IgD-negative memory B cell (primary cell): ENCODE measurements at regions not wholly inside any gene's neighbourhood (a gene's known extent, or its start where the extent isn't known, plus 50 kb on each side); places are given as distances from the start of the nearest gene placed in this dataset.

ENCODE experiments used
- H3K27ac Mint-ChIP-seq, 3 donors: one replicate each; pipeline ENCODE4 v1.8.0; 2020 to 2022; ENCODE audit warnings: mild to moderate bottlenecking in 3 of 3, mixed read lengths in 3 of 3, moderate library complexity in 1 of 3
- H3K27me3 Mint-ChIP-seq: one replicate; pipeline ENCODE4 v1.8.0; 2021; ENCODE audit warnings: mixed read lengths
- H3K36me3 Mint-ChIP-seq: one replicate; pipeline ENCODE4 v1.8.0; 2020; ENCODE audit warnings: mild to moderate bottlenecking, mixed read lengths
- H3K4me1 Mint-ChIP-seq, 3 donors: one replicate each; pipeline ENCODE4 v1.8.0; 2020 to 2022; ENCODE audit warnings: mixed read lengths in 3 of 3, mild to moderate bottlenecking in 1 of 3
- H3K4me3 Mint-ChIP-seq, 4 donors: one replicate each; pipeline ENCODE4 v1.8.0; 2020 to 2022; ENCODE audit warnings: mild to moderate bottlenecking in 4 of 4, mixed read lengths in 4 of 4, moderate library complexity in 3 of 4
- H3K9me3 Mint-ChIP-seq, 3 donors: one replicate each; pipeline ENCODE4 v1.8.0; 2020 to 2021; ENCODE audit warnings: mixed read lengths in 3 of 3, mild to moderate bottlenecking in 1 of 3

DNA sequence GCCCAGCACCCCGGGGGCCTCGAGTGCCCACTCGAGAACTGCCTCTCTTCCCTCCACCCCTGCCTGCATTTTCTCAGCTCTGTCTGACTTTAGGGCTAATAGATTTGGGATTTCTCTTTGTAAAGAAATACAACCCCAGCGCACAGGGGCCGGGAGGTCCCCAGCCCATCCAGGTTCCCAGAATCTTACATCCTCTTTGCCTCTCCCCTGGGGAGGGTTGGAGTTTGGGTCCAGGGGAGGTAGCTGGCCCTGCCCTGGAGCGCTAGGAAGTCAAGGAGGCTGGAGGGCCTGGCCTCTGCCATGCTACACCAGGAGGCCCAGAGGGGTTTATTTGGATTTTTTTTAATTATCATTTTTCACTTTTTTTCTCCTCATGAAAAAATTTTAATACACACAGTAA is 65.7 kb upstream of the LMO1 start:
- Mint-ChIP-seq H3K27me3 (peaks cover 8% of the 10 kb centered on the region), H3K36me3 (peaks cover 2% of the 10 kb centered on the region), H3K9me3 (no peaks in the 10 kb centered on the region), H3K27ac (no peak overlapping the region), H3K4me3 (no peak overlapping the region), H3K4me1 (peaks cover 4 to 24% (median 6%) of the 10 kb centered on the region in 3 donors)

- no peak overlapping the region for H3K27ac Mint-ChIP-seq
- no peaks in the 10 kb centered on the region for H3K9me3 Mint-ChIP-seq
- H3K27me3 Mint-ChIP-seq: peaks cover 8% of the 10 kb centered on the region
- H3K36me3 Mint-ChIP-seq: peaks cover 2% of the 10 kb centered on the region
- H3K4me3 Mint-ChIP-seq: no peak overlapping the region
- H3K4me1 Mint-ChIP-seq: peaks cover 4 to 24% (median 6%) of the 10 kb centered on the region in 3 donors
Measured at GRCh38 chr11:8328848-8329330, 65.2 kb upstream of the LMO1 start.

DNA sequence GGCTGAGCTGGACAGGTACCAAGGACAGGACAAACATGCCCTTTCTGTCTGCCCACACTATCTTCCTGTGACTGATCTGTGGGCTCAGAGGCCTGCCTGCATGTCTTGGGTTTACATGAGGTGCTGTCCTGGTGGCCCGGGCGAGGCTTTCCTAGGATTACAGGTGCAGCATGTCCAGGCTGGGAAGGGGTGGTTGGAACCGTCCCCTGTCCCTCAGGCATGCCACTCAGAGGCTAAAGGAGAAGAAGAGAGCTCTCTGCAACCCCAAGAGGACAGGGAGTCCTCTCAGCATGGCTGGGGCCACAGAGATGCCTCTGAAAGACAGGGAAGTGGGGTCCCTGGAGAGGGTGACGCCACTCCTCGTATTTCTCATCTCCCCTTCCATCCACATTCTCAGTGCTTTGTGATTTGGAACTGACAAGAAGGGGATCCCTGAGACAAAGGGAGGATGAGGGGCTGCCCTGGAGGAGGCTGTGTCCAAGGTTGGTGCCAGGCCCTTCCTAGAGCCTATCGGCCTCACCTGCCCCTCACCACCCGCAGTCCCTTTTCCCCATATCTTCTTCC is 64.6 kb upstream of the LMO1 start:
- Mint-ChIP-seq H3K4me1 (peaks cover 4 to 24% (median 6%) of the 10 kb centered on the region in 3 donors), H3K4me3 (no peak overlapping the region), H3K27ac (no peak overlapping the region), H3K9me3 (no peaks in the 10 kb centered on the region), H3K27me3 (peaks cover 8% of the 10 kb centered on the region), H3K36me3 (peaks cover 2% of the 10 kb centered on the region)

DNA sequence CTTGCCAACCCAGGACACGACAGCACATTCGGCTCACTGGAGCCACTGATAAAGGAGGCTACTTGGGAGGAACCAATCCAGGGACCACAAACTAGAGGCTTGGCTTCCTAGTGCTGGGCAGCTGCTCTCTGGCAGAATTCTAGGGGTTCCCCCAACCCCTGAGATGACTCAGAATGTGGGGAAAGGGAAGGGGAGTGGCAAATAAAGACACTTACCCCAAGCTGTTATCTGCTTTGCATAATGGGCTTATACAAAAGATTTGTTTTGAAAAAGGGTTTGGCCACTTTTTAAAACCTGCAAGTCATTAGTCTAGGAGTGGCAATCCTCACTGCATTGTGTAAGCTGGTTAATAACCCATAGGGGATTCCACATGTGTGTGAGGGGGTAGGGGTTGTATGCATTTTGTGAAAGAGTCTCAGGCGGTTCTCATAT is 64.1 kb upstream of the LMO1 start:
- Mint-ChIP-seq H3K27ac (no peak overlapping the region), H3K36me3 (peaks cover 2% of the 10 kb centered on the region), H3K4me1 (peaks cover 4 to 23% (median 5%) of the 10 kb centered on the region in 3 donors)

GRCh38 chr11:8326337-8326736 is 62.7 kb upstream of the LMO1 start:
- peaks cover 9% of the 10 kb centered on the region for H3K27me3 Mint-ChIP-seq
- no peak overlapping the region for H3K27ac Mint-ChIP-seq
- peaks cover 3 to 11% (median 4%) of the 10 kb centered on the region in 3 donors for H3K4me1 Mint-ChIP-seq
- H3K36me3 Mint-ChIP-seq: peaks cover 2% of the 10 kb centered on the region
- H3K4me3 Mint-ChIP-seq: no peak overlapping the region
- no peaks in the 10 kb centered on the region for H3K9me3 Mint-ChIP-seq

More for the DNA sequence above, 64.1 kb upstream of the LMO1 start:
- H3K9me3 Mint-ChIP-seq: no peaks in the 10 kb centered on the region
- H3K27me3 Mint-ChIP-seq: peaks cover 8% of the 10 kb centered on the region
- no peak overlapping the region for H3K4me3 Mint-ChIP-seq

GRCh38 chr11:8325591-8326304 is 62.1 kb upstream of the LMO1 start:
- Mint-ChIP-seq H3K27me3 (peaks cover 9% of the 10 kb centered on the region), H3K4me1 (peaks cover 3 to 8% (median 4%) of the 10 kb centered on the region in 3 donors), H3K27ac (no peak overlapping the region), H3K4me3 (no peak overlapping the region), H3K36me3 (no peaks in the 10 kb centered on the region), H3K9me3 (no peaks in the 10 kb centered on the region)

DNA sequence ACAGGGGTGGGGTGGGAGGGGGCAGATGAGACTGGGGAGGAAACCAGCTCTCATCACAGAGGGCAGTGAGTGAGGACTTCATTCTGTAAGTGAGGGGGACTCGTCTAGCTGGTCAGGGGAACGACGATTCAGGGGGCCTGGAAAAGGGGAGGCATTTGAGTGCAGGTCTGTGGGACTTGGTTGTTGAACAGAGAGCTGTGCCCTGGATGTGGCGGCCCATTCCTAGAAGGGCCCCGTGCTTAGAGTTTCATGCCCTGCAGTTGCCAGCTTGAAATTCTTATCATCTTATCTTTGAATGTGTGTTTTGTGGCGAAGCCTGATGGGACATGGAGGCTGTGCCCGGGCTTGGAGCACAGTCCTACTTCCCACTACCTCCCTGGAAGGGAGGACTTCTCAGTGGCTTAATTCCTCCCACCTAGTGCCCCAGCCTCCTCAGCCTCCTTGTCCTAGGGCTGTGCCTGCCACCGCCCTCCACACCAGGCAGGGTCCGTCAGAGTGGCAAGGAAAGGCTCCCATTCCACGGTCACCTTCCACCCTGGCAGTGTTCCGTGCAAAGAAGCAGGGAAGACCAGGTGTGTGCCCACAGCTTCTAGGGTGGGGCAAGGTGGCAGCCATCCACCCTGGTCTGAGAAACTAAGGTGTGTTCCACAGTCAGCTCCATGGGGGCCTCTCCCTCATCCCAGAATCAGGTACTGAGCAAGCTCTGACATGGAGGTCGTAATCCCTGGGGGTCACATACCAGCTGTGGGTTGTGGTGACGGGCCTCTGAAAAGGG is 59.7 kb upstream of the LMO1 start:
- Mint-ChIP-seq H3K4me1 (peaks cover 0 to 5% (median 4%) of the 10 kb centered on the region in 3 donors), H3K27ac (peak overlapping the region in 1 of 3 donors; percentile 73), H3K4me3 (no peak overlapping the region), H3K9me3 (no peaks in the 10 kb centered on the region), H3K36me3 (no peaks in the 10 kb centered on the region), H3K27me3 (peaks cover 17% of the 10 kb centered on the region)

GRCh38 chr11:8321876-8322275 is 58.2 kb upstream of the LMO1 start:
- no peak overlapping the region for H3K27ac Mint-ChIP-seq
- no peak overlapping the region for H3K4me3 Mint-ChIP-seq
- no peaks in the 10 kb centered on the region for H3K9me3 Mint-ChIP-seq

GRCh38 chr11:8320076-8320475 is 56.4 kb upstream of the LMO1 start:
- Mint-ChIP-seq H3K4me1 (no peaks in the 10 kb centered on the region), H3K9me3 (no peaks in the 10 kb centered on the region), H3K4me3 (no peak overlapping the region), H3K27ac (no peak overlapping the region), H3K27me3 (peaks cover 17% of the 10 kb centered on the region), H3K36me3 (no peaks in the 10 kb centered on the region)

More at GRCh38 chr11:8321876-8322275, 58.2 kb upstream of the LMO1 start:
- Mint-ChIP-seq H3K4me1 (no peaks in the 10 kb centered on the region), H3K27me3 (peaks cover 19% of the 10 kb centered on the region), H3K36me3 (no peaks in the 10 kb centered on the region)

- H3K4me3 Mint-ChIP-seq: no peak overlapping the region
- H3K4me1 Mint-ChIP-seq: no peaks in the 10 kb centered on the region
- H3K27me3 Mint-ChIP-seq: peaks cover 17% of the 10 kb centered on the region
- H3K27ac Mint-ChIP-seq: no peak overlapping the region
- no peaks in the 10 kb centered on the region for H3K36me3 Mint-ChIP-seq
- no peaks in the 10 kb centered on the region for H3K9me3 Mint-ChIP-seq
Measured at GRCh38 chr11:8318536-8318935, 54.9 kb upstream of the LMO1 start.

GRCh38 chr11:8317159-8317558 is 53.5 kb upstream of the LMO1 start:
- peaks cover 21% of the 10 kb centered on the region for H3K27me3 Mint-ChIP-seq
- no peaks in the 10 kb centered on the region for H3K9me3 Mint-ChIP-seq
- no peak overlapping the region for H3K4me3 Mint-ChIP-seq

GRCh38 chr11:8315954-8316353 is 52.3 kb upstream of the LMO1 start:
- no peaks in the 10 kb centered on the region for H3K4me1 Mint-ChIP-seq
- no peak overlapping the region for H3K4me3 Mint-ChIP-seq
- H3K9me3 Mint-ChIP-seq: no peaks in the 10 kb centered on the region
- H3K27me3 Mint-ChIP-seq: peaks cover 16% of the 10 kb centered on the region
- H3K27ac Mint-ChIP-seq: peak overlapping the region in 1 of 3 donors; percentile 44
- H3K36me3 Mint-ChIP-seq: no peaks in the 10 kb centered on the region

More at GRCh38 chr11:8317159-8317558, 53.5 kb upstream of the LMO1 start:
- Mint-ChIP-seq H3K27ac (no peak overlapping the region), H3K4me1 (no peaks in the 10 kb centered on the region), H3K36me3 (no peaks in the 10 kb centered on the region)

DNA sequence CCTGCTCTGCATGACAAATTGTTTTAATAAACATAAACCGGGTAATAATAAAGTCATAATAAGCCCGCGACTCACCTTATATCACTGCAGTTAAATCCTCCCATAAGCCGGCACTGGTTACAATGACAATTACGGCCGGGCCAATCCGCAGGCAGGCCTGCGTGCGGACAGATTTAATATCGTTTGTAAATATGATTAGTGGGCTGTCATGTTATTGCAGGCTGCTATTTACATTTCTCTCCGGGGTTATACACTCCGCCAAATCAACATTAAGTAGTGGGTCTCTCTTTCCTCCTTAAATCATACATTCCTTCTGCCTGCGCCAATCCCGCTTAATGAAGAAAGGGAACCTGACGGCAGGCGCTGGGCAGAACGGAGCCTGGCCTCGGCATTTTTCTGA is 51.8 kb upstream of the LMO1 start:
- peaks cover 16% of the 10 kb centered on the region for H3K27me3 Mint-ChIP-seq
- H3K4me3 Mint-ChIP-seq: no peak overlapping the region
- no peak overlapping the region for H3K27ac Mint-ChIP-seq
- H3K9me3 Mint-ChIP-seq: no peaks in the 10 kb centered on the region
- no peaks in the 10 kb centered on the region for H3K4me1 Mint-ChIP-seq
- no peaks in the 10 kb centered on the region for H3K36me3 Mint-ChIP-seq

GRCh38 chr11:8314916-8315315 is 51.2 kb upstream of the LMO1 start:
- Mint-ChIP-seq H3K9me3 (no peaks in the 10 kb centered on the region), H3K4me1 (no peaks in the 10 kb centered on the region), H3K27ac (no peak overlapping the region), H3K36me3 (no peaks in the 10 kb centered on the region), H3K27me3 (peaks cover 10% of the 10 kb centered on the region), H3K4me3 (no peak overlapping the region)

DNA sequence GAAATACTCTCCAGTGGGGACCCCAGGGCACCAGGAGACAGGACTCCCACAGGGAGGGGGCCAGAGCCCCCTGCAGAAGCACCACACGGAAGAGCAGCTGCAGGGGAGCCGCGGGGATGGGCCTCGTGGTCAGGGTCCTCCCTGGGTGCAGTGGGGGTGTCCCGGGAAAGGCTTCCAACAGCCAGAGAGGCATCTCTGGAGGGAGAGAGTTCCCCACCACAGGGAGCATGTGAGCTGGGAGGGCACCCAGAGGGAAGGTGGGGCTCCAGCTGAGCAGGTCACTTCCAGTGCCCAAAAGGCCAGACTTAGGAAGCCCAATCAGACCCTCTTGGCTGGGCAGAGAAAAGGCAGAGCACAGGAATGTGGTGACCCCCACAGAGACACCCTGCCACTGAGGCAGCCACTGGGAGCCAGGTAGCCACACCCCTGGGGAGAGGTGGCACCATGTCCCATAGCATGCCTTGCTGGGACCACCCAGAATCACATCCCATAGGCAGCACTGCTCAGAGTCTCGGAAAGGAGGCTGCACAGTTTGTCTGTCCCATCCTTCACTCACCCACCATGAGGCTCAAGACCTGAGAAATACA is 49.9 kb upstream of the LMO1 start:
- Mint-ChIP-seq H3K27me3 (peaks cover 5% of the 10 kb centered on the region), H3K9me3 (no peaks in the 10 kb centered on the region), H3K36me3 (no peaks in the 10 kb centered on the region), H3K4me3 (no peak overlapping the region), H3K4me1 (no peaks in the 10 kb centered on the region), H3K27ac (no peak overlapping the region)
